ENCODE measurements at regions not wholly inside any gene's neighbourhood (a gene's known extent, or its start where the extent isn't known, plus 50 kb on each side); places are given as distances from the start of the nearest gene placed in this dataset.

DNA sequence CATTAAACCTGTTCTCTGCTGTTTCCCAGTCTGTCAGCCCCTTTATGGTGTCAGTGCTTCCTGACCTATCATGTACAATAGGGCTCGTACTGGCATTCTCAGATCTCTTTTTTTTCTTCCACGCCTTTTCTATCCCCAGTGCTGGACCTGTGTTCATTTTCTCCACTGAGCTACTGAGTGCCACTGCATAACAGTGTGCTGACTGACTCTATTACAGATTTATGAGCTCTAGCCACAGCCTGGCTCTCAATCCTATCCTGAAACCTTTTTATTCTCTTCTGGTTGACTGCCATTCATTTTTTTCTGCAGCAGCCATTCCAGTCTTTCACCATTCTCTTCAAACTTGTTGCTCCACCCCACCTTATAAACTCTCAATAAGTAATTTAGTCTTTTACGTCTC is 59.6 kb upstream of the MACF1 start:
- FAIRE-seq (no peak), DNase-seq (ENCODE audit: low read depth, low spot score) (no peak), ATAC-seq (no peak)
- RAD21 ChIA-PET (ENCODE audit: unreplicated experiment), result interaction anchor here (1.0 kb wide), 1 partner anchor 47 kb away, joined by 3 read pairs; no protein-coding TSS in a partner anchor
- no TSS peak for BruUV-seq (replicated peaks)
- WGBS (ENCODE audit: insufficient coverage, insufficient replicate concordance, low lambda C conversion rate, missing lambda C conversion rate), result 45% methylated on average over 3 of the region's 3 CpGs
- no peaks in the 10 kb centered on the region for H4K20me1 ChIP-seq (ENCODE audit: control insufficient read depth, insufficient read depth)
- no peak overlapping the region for H3K27ac ChIP-seq (ENCODE audit: control insufficient read depth, insufficient read depth)
- no peak overlapping the region for H3K4me3 ChIP-seq
- H2AFZ ChIP-seq (ENCODE audit: control insufficient read depth, low read depth, low read length), result no peak overlapping the region
- POLR2A ChIA-PET, result no interaction called here
- in situ Hi-C loops (cut with MboI), result no loop called here
- H3K4me2 ChIP-seq (ENCODE audit: control insufficient read depth, insufficient read depth), result no peak overlapping the region
- intact Hi-C loops (cut with micrococcal nuclease; ENCODE audit: unreplicated experiment), result no loop called here
- H3K4me1 ChIP-seq (ENCODE audit: control insufficient read depth, insufficient read depth, low read length), result no peaks in the 10 kb centered on the region
- no peaks in the 10 kb centered on the region for H3K27me3 ChIP-seq (replicated peaks in 1 of 2; ENCODE audit: control insufficient read depth in 2 of 2, insufficient read depth in 2 of 2, low read length in 1 of 2)
- no peak overlapping the region for H3K9ac ChIP-seq (ENCODE audit: control insufficient read depth, insufficient read depth, low read length)
- CTCF ChIA-PET, result interaction anchor here (1.4 to 1.9 kb wide), 3 partner anchors 14 to 53 kb away, joined by 4 to 9 read pairs (median 6); no protein-coding TSS in a partner anchor
- peaks cover 3% of the 10 kb centered on the region for H3K79me2 ChIP-seq (ENCODE audit: control insufficient read depth, insufficient read depth, low read length)
- SMC1A ChIA-PET (ENCODE audit: uncharacterized antibody, unreplicated experiment), result interaction anchor here (0.7 kb wide), 1 partner anchor 509 kb away, joined by 3 read pairs; no protein-coding TSS in a partner anchor
- H3K9me3 ChIP-seq (replicated peaks; ENCODE audit: control insufficient read depth, insufficient read depth, low read length), result no peaks in the 10 kb centered on the region
- H3K36me3 ChIP-seq (ENCODE audit: control insufficient read depth in 2 of 2, insufficient read depth in 2 of 2, low read length in 1 of 2), result no peaks in the 10 kb centered on the region
- TF ChIP-seq KLF5 (IDR thresholded peaks at IDR 0.05; ENCODE audit: partially characterized antibody), result no peak
- TF ChIP-seq, protein P1, sequence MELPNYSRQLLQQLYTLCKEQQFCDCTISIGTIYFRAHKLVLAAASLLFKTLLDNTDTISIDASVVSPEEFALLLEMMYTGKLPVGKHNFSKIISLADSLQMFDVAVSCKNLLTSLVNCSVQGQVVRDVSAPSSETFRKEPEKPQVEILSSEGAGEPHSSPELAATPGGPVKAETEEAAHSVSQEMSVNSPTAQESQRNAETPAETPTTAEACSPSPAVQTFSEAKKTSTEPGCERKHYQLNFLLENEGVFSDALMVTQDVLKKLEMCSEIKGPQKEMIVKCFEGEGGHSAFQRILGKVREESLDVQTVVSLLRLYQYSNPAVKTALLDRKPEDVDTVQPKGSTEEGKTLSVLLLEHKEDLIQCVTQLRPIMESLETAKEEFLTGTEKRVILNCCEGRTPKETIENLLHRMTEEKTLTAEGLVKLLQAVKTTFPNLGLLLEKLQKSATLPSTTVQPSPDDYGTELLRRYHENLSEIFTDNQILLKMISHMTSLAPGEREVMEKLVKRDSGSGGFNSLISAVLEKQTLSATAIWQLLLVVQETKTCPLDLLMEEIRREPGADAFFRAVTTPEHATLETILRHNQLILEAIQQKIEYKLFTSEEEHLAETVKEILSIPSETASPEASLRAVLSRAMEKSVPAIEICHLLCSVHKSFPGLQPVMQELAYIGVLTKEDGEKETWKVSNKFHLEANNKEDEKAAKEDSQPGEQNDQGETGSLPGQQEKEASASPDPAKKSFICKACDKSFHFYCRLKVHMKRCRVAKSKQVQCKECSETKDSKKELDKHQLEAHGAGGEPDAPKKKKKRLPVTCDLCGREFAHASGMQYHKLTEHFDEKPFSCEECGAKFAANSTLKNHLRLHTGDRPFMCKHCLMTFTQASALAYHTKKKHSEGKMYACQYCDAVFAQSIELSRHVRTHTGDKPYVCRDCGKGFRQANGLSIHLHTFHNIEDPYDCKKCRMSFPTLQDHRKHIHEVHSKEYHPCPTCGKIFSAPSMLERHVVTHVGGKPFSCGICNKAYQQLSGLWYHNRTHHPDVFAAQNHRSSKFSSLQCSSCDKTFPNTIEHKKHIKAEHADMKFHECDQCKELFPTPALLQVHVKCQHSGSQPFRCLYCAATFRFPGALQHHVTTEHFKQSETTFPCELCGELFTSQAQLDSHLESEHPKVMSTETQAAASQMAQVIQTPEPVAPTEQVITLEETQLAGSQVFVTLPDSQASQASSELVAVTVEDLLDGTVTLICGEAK (IDR thresholded peaks at IDR 0.05; ENCODE audit: borderline replicate concordance), result no peak
- no peak for TF ChIP-seq IRF3 (IDR thresholded peaks at IDR 0.05)
- no peak for TF ChIP-seq GATAD2B (conservative IDR thresholded peaks at IDR 0.05; ENCODE audit: low read depth)
- TF ChIP-seq TAF1 (IDR thresholded peaks at IDR 0.05; ENCODE audit: borderline replicate concordance, low read depth, low read length), result no peak
- no peak for TF ChIP-seq RBBP5 (conservative IDR thresholded peaks at IDR 0.05)
- no peak for TF ChIP-seq NR2C1 (IDR thresholded peaks at IDR 0.05)
- TF ChIP-seq, protein P2, sequence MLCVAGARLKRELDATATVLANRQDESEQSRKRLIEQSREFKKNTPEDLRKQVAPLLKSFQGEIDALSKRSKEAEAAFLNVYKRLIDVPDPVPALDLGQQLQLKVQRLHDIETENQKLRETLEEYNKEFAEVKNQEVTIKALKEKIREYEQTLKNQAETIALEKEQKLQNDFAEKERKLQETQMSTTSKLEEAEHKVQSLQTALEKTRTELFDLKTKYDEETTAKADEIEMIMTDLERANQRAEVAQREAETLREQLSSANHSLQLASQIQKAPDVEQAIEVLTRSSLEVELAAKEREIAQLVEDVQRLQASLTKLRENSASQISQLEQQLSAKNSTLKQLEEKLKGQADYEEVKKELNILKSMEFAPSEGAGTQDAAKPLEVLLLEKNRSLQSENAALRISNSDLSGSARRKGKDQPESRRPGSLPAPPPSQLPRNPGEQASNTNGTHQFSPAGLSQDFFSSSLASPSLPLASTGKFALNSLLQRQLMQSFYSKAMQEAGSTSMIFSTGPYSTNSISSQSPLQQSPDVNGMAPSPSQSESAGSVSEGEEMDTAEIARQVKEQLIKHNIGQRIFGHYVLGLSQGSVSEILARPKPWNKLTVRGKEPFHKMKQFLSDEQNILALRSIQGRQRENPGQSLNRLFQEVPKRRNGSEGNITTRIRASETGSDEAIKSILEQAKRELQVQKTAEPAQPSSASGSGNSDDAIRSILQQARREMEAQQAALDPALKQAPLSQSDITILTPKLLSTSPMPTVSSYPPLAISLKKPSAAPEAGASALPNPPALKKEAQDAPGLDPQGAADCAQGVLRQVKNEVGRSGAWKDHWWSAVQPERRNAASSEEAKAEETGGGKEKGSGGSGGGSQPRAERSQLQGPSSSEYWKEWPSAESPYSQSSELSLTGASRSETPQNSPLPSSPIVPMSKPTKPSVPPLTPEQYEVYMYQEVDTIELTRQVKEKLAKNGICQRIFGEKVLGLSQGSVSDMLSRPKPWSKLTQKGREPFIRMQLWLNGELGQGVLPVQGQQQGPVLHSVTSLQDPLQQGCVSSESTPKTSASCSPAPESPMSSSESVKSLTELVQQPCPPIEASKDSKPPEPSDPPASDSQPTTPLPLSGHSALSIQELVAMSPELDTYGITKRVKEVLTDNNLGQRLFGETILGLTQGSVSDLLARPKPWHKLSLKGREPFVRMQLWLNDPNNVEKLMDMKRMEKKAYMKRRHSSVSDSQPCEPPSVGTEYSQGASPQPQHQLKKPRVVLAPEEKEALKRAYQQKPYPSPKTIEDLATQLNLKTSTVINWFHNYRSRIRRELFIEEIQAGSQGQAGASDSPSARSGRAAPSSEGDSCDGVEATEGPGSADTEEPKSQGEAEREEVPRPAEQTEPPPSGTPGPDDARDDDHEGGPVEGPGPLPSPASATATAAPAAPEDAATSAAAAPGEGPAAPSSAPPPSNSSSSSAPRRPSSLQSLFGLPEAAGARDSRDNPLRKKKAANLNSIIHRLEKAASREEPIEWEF (IDR thresholded peaks at IDR 0.05; ENCODE audit: insufficient replicate concordance, low read depth, low read length), result no peak
- no peak for TF ChIP-seq EED (IDR thresholded peaks at IDR 0.05; ENCODE audit: low read depth)
- no peak for TF ChIP-seq CHD2 (IDR thresholded peaks at IDR 0.05; ENCODE audit: borderline replicate concordance, low read depth, low read length)
- no peak for TF ChIP-seq CHD4 (IDR thresholded peaks at IDR 0.05)
- TF ChIP-seq RCOR1 (conservative IDR thresholded peaks at IDR 0.05; ENCODE audit: low read depth, low read length), result no peak
- TF ChIP-seq BACH1 (IDR thresholded peaks at IDR 0.05; ENCODE audit: borderline replicate concordance), result no peak
- no peak for TF ChIP-seq PML (IDR thresholded peaks at IDR 0.05; ENCODE audit: low read length)

Measured in GM12878 (cell line).